Mesenchymal stem cell (in vitro differentiated cells and primary cell): ENCODE measurements at regions not wholly inside any gene's neighbourhood (a gene's known extent, or its start where the extent isn't known, plus 50 kb on each side); places are given as distances from the start of the nearest gene placed in this dataset.

Experiments used
- DNase-seq: peaks from one replicate; pipeline ENCODE4 v3.0.0-alpha.2; 2013
- H2AFZ ChIP-seq: one replicate; pipeline ENCODE4 v1.6.1; 2013; ENCODE audit warnings: low read depth, mild to moderate bottlenecking, control low read depth, inconsistent platforms, low read length, moderate library complexity
- H2AK5ac ChIP-seq: 2 replicates; pipeline ENCODE4 v1.6.1; 2013; ENCODE audit warnings: low read length, moderate library complexity, mild to moderate bottlenecking, inconsistent platforms; ENCODE audit not compliant: severe bottlenecking
- H2BK120ac ChIP-seq: one replicate; pipeline ENCODE4 v1.6.1; 2013; ENCODE audit warnings: low read depth, mild to moderate bottlenecking, inconsistent platforms, low read length, moderate library complexity
- H2BK12ac ChIP-seq, 2 experiments: one replicate each; pipeline ENCODE4 v1.6.1; 2013; ENCODE audit warnings: inconsistent platforms in 2 of 2, low read length in 2 of 2, mild to moderate bottlenecking in 2 of 2, moderate library complexity in 2 of 2, control low read depth in 1 of 2
- H2BK15ac ChIP-seq: one replicate; pipeline ENCODE4 v1.6.1; 2013; ENCODE audit warnings: mild to moderate bottlenecking, low read depth, inconsistent platforms; ENCODE audit not compliant: poor library complexity, severe bottlenecking
- H2BK5ac ChIP-seq: 2 replicates; pipeline ENCODE4 v1.6.1; 2013; ENCODE audit warnings: low read depth, mild to moderate bottlenecking, low read length, control low read depth, inconsistent platforms; ENCODE audit not compliant: poor library complexity, severe bottlenecking
- H3K14ac ChIP-seq, 2 experiments: one replicate each; pipeline ENCODE4 v1.6.1; 2013; ENCODE audit warnings: inconsistent platforms in 2 of 2, low read length in 2 of 2, control low read depth in 1 of 2, mild to moderate bottlenecking in 1 of 2, moderate library complexity in 1 of 2
- H3K18ac ChIP-seq, 2 experiments: one replicate each; pipeline ENCODE4 v1.6.1; 2013; ENCODE audit warnings: inconsistent platforms in 2 of 2, low read length in 2 of 2, control low read depth in 1 of 2, low read depth in 1 of 2, mild to moderate bottlenecking in 1 of 2
- H3K23ac ChIP-seq, 2 experiments: one replicate each; pipeline ENCODE4 v1.6.1; 2013; ENCODE audit warnings: inconsistent platforms in 2 of 2, low read length in 2 of 2, mild to moderate bottlenecking in 2 of 2, moderate library complexity in 2 of 2, control low read depth in 1 of 2
- H3K27ac ChIP-seq: 2 replicates; pipeline ENCODE4 v1.5.1; 2013; ENCODE audit warnings: mild to moderate bottlenecking, moderate library complexity, low read length, control low read depth, inconsistent platforms; ENCODE audit not compliant: poor library complexity, severe bottlenecking
- H3K27me3 ChIP-seq, 2 experiments: 2 replicates each; pipeline versions ENCODE4 v1.6.1 to v1.7.0; 2013; ENCODE audit warnings: low read length in 2 of 2, mild to moderate bottlenecking in 2 of 2, moderate library complexity in 2 of 2, control low read depth in 1 of 2, inconsistent platforms in 1 of 2; ENCODE audit not compliant: control insufficient read depth in 1 of 2, insufficient read depth in 1 of 2
- H3K36me3 ChIP-seq, 2 experiments: 2 replicates each; pipeline versions ENCODE4 v1.6.1 to v1.7.0; 2013; ENCODE audit warnings: low read length in 2 of 2, control low read depth in 1 of 2, inconsistent platforms in 1 of 2, low read depth in 1 of 2, mild to moderate bottlenecking in 1 of 2; ENCODE audit not compliant: insufficient read depth in 2 of 2, control insufficient read depth in 1 of 2
- H3K4ac ChIP-seq, 2 experiments: one replicate each; pipeline ENCODE4 v1.6.1; 2013; ENCODE audit warnings: inconsistent platforms in 2 of 2, low read length in 2 of 2, mild to moderate bottlenecking in 2 of 2, moderate library complexity in 2 of 2, control low read depth in 1 of 2, low read depth in 1 of 2
- H3K4me1 ChIP-seq: 2 replicates; pipeline ENCODE4 v1.6.1; 2013; ENCODE audit warnings: low read depth, low read length, control low read depth; ENCODE audit not compliant: control insufficient read depth, insufficient read depth
- H3K4me2 ChIP-seq: 2 replicates; pipeline ENCODE4 v1.6.1; 2013; ENCODE audit warnings: low read length, mild to moderate bottlenecking, inconsistent platforms; ENCODE audit not compliant: poor library complexity, severe bottlenecking
- H3K4me3 ChIP-seq, 2 experiments: 2 replicates each; pipeline versions ENCODE4 v1.5.1 to v1.7.0; 2013; ENCODE audit warnings: low read length in 2 of 2, mild to moderate bottlenecking in 2 of 2, control low read depth in 1 of 2, low read depth in 1 of 2; ENCODE audit not compliant: insufficient read depth in 1 of 2
- H3K79me1 ChIP-seq: replicated peaks from 2 replicates; pipeline ENCODE4 v1.6.1; 2013; ENCODE audit warnings: mild to moderate bottlenecking, control low read depth, low read length, inconsistent platforms; ENCODE audit not compliant: poor library complexity, severe bottlenecking
- H3K9ac ChIP-seq: 2 replicates; pipeline ENCODE4 v1.7.0; 2013; ENCODE audit warnings: mild to moderate bottlenecking, low read length, moderate library complexity
- H3K9me3 ChIP-seq: 2 replicates; pipeline ENCODE4 v1.7.0; 2013; ENCODE audit warnings: mild to moderate bottlenecking, low read length; ENCODE audit not compliant: control insufficient read depth
- H4K8ac ChIP-seq: one replicate; pipeline ENCODE4 v1.6.1; 2013; ENCODE audit warnings: inconsistent platforms, mild to moderate bottlenecking, low read length, moderate library complexity
- H4K91ac ChIP-seq: one replicate; pipeline ENCODE4 v1.6.1; 2013; ENCODE audit warnings: mild to moderate bottlenecking, low read length, inconsistent platforms
- WGBS: methylation state at CpG from one replicate; pipeline ENCODE4 v1.1.7; 2013; ENCODE audit warnings: mixed read lengths; 5-methylcytosine and 5-hydroxymethylcytosine counted together

- Histone ChIP-seq H3K23ac (no peak overlapping the region), H3K4me3 (no peak overlapping the region), H3K4me2 (no peak overlapping the region), H4K8ac (no peak overlapping the region), H3K18ac (no peak overlapping the region), H3K9me3 (peaks cover 3% of the 10 kb centered on the region), H2AFZ (no peak overlapping the region), H3K14ac (no peak overlapping the region), H2BK5ac (no peak overlapping the region), H2BK12ac (no peak overlapping the region), H3K36me3 (no peaks in the 10 kb centered on the region), H3K9ac (no peak overlapping the region), H2AK5ac (no peak overlapping the region), H4K91ac (no peak overlapping the region), H2BK15ac (no peak overlapping the region), H3K4me1 (peaks cover 2% of the 10 kb centered on the region), H3K79me1 (no peaks in the 10 kb centered on the region), H3K4ac (no peak overlapping the region), H2BK120ac (no peak overlapping the region), H3K27me3 (no peaks in the 10 kb centered on the region), H3K27ac (no peak overlapping the region)
- no peak for DNase-seq
- 84% methylated on average over 5 of the region's 5 CpGs for WGBS
These were observed 59.2 kb downstream of the IL12A start for GRCh38 chr3:160047876-160048275.

GRCh38 chr3:160049038-160049437, 60.4 kb downstream of the IL12A start:
- 100% methylated on average over 2 of the region's 2 CpGs for WGBS
- H4K91ac ChIP-seq = no peak overlapping the region

GRCh38 chr3:160049565-160049964, 60.9 kb downstream of the IL12A start:
- Histone ChIP-seq H2BK120ac (no peak overlapping the region), H4K91ac (no peak overlapping the region), H3K27me3 (no peaks in the 10 kb centered on the region), H3K18ac (no peak overlapping the region), H3K4me3 (no peak overlapping the region), H2AFZ (no peak overlapping the region), H3K79me1 (no peaks in the 10 kb centered on the region), H2BK5ac (no peak overlapping the region), H3K4me1 (peaks cover 2% of the 10 kb centered on the region), H2BK15ac (no peak overlapping the region), H3K9ac (no peak overlapping the region), H3K4me2 (no peak overlapping the region), H4K8ac (no peak overlapping the region), H2AK5ac (no peak overlapping the region), H3K27ac (no peak overlapping the region), H3K14ac (no peak overlapping the region), H2BK12ac (no peak overlapping the region), H3K36me3 (no peaks in the 10 kb centered on the region), H3K4ac (no peak overlapping the region), H3K23ac (no peak overlapping the region), H3K9me3 (no peaks in the 10 kb centered on the region)
- WGBS = 96% methylated on average over 2 of the region's 2 CpGs
- DNase-seq = no peak

More at GRCh38 chr3:160049038-160049437, 60.4 kb downstream of the IL12A start:
- Histone ChIP-seq H3K4ac (no peak overlapping the region), H3K36me3 (no peaks in the 10 kb centered on the region), H3K4me2 (no peak overlapping the region), H3K9me3 (no peaks in the 10 kb centered on the region), H2AFZ (no peak overlapping the region), H3K14ac (no peak overlapping the region), H3K27ac (no peak overlapping the region), H3K9ac (no peak overlapping the region), H3K79me1 (no peaks in the 10 kb centered on the region), H2BK12ac (no peak overlapping the region), H3K23ac (no peak overlapping the region), H4K8ac (no peak overlapping the region), H2BK5ac (no peak overlapping the region), H2AK5ac (no peak overlapping the region), H3K27me3 (no peaks in the 10 kb centered on the region), H3K18ac (no peak overlapping the region), H3K4me1 (peaks cover 2% of the 10 kb centered on the region), H2BK120ac (no peak overlapping the region), H2BK15ac (no peak overlapping the region), H3K4me3 (no peak overlapping the region)
- no peak for DNase-seq

- no peak overlapping the region for H2BK12ac ChIP-seq
- no peak overlapping the region for H3K23ac ChIP-seq
- H2BK120ac ChIP-seq = no peak overlapping the region
- no peak overlapping the region for H3K27ac ChIP-seq
- H2AK5ac ChIP-seq = no peak overlapping the region
- no peaks in the 10 kb centered on the region for H3K27me3 ChIP-seq
- H3K4ac ChIP-seq = no peak overlapping the region
- no peak overlapping the region for H3K18ac ChIP-seq
- H3K9me3 ChIP-seq = no peaks in the 10 kb centered on the region
- H4K91ac ChIP-seq = no peak overlapping the region
- WGBS = 94% methylated on average over 4 of the region's 5 CpGs
- H3K4me1 ChIP-seq = peaks cover 2% of the 10 kb centered on the region
- H2BK5ac ChIP-seq = no peak overlapping the region
- H3K9ac ChIP-seq = no peak overlapping the region
- no peak for DNase-seq
- no peak overlapping the region for H2BK15ac ChIP-seq
- no peak overlapping the region for H3K4me2 ChIP-seq
- no peak overlapping the region for H3K4me3 ChIP-seq
- H4K8ac ChIP-seq = no peak overlapping the region
- no peak overlapping the region for H3K14ac ChIP-seq
- no peak overlapping the region for H2AFZ ChIP-seq
- no peaks in the 10 kb centered on the region for H3K36me3 ChIP-seq
- H3K79me1 ChIP-seq = no peaks in the 10 kb centered on the region
These were observed 61.4 kb downstream of the IL12A start for GRCh38 chr3:160049988-160050387.
